ENCODE measurements at regions not wholly inside any gene's neighbourhood (a gene's known extent, or its start where the extent isn't known, plus 50 kb on each side); places are given as distances from the start of the nearest gene placed in this dataset.

- no peak for DNase-seq (ENCODE audit: insufficient read length, low spot score)
- no peak for FAIRE-seq
- TF ChIP-seq CTCF (IDR thresholded peaks at IDR 0.05; ENCODE audit: insufficient read depth, missing control alignments) = no peak
Observed at GRCh38 chr2:217691920-217692666, 310.7 kb downstream of the TNS1 start.

GRCh38 chr2:217691516-217691915 is 311.3 kb downstream of the TNS1 start:
- DNase-seq (ENCODE audit: insufficient read length, low spot score) = no peak
- no peak for FAIRE-seq
- no peak for TF ChIP-seq CTCF (IDR thresholded peaks at IDR 0.05; ENCODE audit: insufficient read depth, missing control alignments)

- TF ChIP-seq CTCF (IDR thresholded peaks at IDR 0.05; ENCODE audit: insufficient read depth, missing control alignments) = no peak
- FAIRE-seq (no peak), DNase-seq (ENCODE audit: insufficient read length, low spot score) (no peak)
Observed at GRCh38 chr2:217689053-217689452, 313.7 kb downstream of the TNS1 start.

GRCh38 chr2:217688494-217688893 is 314.3 kb downstream of the TNS1 start:
- FAIRE-seq (no peak), DNase-seq (ENCODE audit: insufficient read length, low spot score) (no peak)
- TF ChIP-seq CTCF (IDR thresholded peaks at IDR 0.05; ENCODE audit: insufficient read depth, missing control alignments) = no peak

- DNase-seq (ENCODE audit: insufficient read length, low spot score) (no peak), FAIRE-seq (no peak)
- no peak for TF ChIP-seq CTCF (IDR thresholded peaks at IDR 0.05; ENCODE audit: insufficient read depth, missing control alignments)
Observed at GRCh38 chr2:217687771-217688170, 315.0 kb downstream of the TNS1 start.

GRCh38 chr2:217685255-217685605 is 317.6 kb downstream of the TNS1 start:
- FAIRE-seq = no peak
- no peak for TF ChIP-seq CTCF (IDR thresholded peaks at IDR 0.05; ENCODE audit: insufficient read depth, missing control alignments)
- no peak for DNase-seq (ENCODE audit: insufficient read length, low spot score)

- TF ChIP-seq CTCF (IDR thresholded peaks at IDR 0.05; ENCODE audit: insufficient read depth, missing control alignments) = no peak
- no peak for DNase-seq (ENCODE audit: insufficient read length, low spot score)
- FAIRE-seq = no peak
Observed at GRCh38 chr2:217684431-217685254, 318.2 kb downstream of the TNS1 start.
